GM12878 (cell line): ENCODE measurements at regions not wholly inside any gene's neighbourhood (a gene's known extent, or its start where the extent isn't known, plus 50 kb on each side); places are given as distances from the start of the nearest gene placed in this dataset.

ENCODE experiments used
- EP300 ChIP-seq, 2 experiments: fragments of 150-350 bp in 1 of 2; IDR thresholded peaks; 2 replicates each; pipeline ENCODE4 v1.6.1; 2011 to 2012; ENCODE audit warnings: low read depth in 2 of 2, low read length in 2 of 2, borderline replicate concordance in 1 of 2, improper control_type of control experiment in 1 of 2, inconsistent platforms in 1 of 2; ENCODE audit not compliant: control insufficient read depth in 1 of 2
- SREBF2 ChIP-seq: IDR thresholded peaks from 2 replicates; pipeline ENCODE4 v1.6.1; 2012; ENCODE audit warnings: mild to moderate bottlenecking, low read length

DNA sequence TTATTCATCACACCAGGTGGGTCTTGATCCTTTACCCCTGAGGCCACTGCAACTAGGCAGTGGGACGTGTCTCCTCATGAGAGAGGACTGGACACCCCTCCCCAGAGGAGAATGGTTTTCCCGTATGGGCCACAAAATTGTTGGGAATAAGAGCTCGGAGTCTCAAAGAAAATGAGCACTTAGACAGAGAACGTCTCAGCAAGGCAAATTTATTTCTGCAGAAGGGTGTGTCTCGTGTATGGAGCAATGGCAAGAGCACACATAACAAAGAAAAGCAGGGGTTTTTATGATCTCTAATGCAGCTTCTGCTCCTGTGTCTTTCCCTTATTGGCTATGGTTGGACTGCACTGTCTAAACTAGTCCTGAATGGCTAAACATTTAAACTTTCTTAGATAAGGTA lies 803.5 kb downstream of the PLOD2 start:
- TF ChIP-seq SREBF2 (no peak), EP300 (IDR thresholded peaks at IDR 0.05; ENCODE audit: borderline replicate concordance in 1 of 2, control insufficient read depth in 1 of 2, low read depth in 2 of 2, low read length in 2 of 2) (no peak)
